ENCODE measurements at regions not wholly inside any gene's neighbourhood (a gene's known extent, or its start where the extent isn't known, plus 50 kb on each side); places are given as distances from the start of the nearest gene placed in this dataset.

DNA sequence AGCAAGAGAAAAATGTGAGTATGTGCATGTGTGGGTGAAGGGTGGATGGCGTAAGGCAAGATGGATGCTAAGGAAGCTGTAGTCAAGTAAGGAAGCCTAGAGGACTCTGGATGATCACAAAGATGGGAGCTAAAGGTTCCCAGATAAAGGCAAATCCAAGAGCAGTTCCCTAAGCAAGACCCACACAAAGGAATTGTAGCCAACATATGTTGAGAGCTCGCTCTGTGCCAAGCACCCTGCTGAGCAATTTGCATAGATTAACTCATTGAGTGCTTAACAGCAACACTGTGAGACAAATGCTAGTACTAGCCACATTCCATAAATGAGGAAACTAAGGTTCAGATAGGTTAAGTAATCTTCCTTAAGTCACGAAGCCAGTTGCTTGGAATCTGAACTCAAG, 132.6 kb downstream of the C1D start:
- DNase-seq (ENCODE audit: low spot score) = no peak
- TF ChIP-seq, protein P1, sequence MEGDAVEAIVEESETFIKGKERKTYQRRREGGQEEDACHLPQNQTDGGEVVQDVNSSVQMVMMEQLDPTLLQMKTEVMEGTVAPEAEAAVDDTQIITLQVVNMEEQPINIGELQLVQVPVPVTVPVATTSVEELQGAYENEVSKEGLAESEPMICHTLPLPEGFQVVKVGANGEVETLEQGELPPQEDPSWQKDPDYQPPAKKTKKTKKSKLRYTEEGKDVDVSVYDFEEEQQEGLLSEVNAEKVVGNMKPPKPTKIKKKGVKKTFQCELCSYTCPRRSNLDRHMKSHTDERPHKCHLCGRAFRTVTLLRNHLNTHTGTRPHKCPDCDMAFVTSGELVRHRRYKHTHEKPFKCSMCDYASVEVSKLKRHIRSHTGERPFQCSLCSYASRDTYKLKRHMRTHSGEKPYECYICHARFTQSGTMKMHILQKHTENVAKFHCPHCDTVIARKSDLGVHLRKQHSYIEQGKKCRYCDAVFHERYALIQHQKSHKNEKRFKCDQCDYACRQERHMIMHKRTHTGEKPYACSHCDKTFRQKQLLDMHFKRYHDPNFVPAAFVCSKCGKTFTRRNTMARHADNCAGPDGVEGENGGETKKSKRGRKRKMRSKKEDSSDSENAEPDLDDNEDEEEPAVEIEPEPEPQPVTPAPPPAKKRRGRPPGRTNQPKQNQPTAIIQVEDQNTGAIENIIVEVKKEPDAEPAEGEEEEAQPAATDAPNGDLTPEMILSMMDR (IDR thresholded peaks at IDR 0.05; ENCODE audit: extremely low read depth, insufficient read depth, missing control alignments) = no peak
- in situ Hi-C loops (cut with MboI; ENCODE audit: low pct_unique_long_range_greater_than_20kb, low sequenced_read_pairs, unreplicated experiment) = no loop called here

DNA sequence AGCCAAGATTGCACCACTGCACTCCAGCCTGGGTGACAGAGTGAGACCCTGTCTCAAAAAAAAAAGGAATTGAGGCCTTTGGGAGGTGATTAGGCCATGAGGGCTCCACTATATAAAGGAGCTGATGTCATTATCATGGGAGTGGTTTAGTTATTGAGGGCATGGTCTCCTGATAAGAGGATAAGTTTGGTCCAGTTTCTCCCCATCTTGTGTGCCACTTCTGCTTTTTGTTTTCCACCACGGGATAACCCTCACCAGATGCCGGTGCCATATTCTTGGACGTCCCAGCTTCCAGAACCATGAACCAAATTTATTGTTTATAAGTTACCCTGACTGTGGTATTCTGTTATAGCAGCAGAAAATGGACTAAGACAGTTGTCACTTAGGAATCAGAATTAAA, 125.8 kb downstream of the C1D start:
- in situ Hi-C loops (cut with MboI; ENCODE audit: low pct_unique_long_range_greater_than_20kb, low sequenced_read_pairs, unreplicated experiment) = no loop called here
- no peak for DNase-seq (ENCODE audit: low spot score)
- TF ChIP-seq, protein P1 (IDR thresholded peaks at IDR 0.05; ENCODE audit: extremely low read depth, insufficient read depth, missing control alignments) = no peak

DNA sequence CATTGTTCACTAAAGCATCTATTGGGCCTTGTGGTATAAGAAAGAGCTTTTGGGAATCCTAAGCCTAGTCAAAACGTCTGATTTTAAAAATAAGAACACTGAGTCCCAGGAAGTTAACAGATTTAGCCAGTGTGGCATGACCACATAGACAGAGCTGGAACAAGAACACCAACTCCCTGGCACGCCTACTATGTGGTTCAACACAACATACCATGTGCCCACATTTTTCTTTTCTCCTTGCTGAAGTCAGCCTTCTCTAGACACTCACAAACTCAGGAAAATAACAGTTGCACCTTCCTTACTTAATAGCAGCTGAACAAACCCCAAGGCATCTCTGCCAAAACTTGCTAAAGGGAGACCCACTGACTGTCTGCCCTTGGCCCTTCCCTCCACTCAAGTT, 124.8 kb downstream of the C1D start:
- in situ Hi-C loops (cut with MboI; ENCODE audit: low pct_unique_long_range_greater_than_20kb, low sequenced_read_pairs, unreplicated experiment) = no loop called here
- DNase-seq (ENCODE audit: low spot score) = no peak
- TF ChIP-seq, protein P1 (IDR thresholded peaks at IDR 0.05; ENCODE audit: extremely low read depth, insufficient read depth, missing control alignments) = no peak

DNA sequence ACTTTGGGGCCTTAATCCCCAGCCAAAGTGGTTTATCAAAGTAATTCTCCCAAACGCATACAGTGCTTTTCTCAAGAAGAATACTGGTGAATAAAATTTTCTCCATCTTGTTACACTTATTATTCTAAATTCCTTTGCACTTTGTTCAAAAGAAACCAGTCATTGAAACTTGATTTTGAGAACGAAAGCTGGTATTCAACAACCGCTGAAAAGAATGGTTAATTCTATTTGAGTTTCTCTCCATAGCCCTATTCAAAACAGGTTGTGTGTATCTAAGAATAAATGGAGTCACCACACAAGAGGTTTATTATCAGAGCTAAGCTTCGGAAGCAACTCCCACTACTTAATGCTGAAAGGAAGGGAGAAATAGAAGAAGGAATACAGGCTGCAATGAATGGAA, 117.7 kb downstream of the C1D start:
- TF ChIP-seq, protein P1 (IDR thresholded peaks at IDR 0.05; ENCODE audit: extremely low read depth, insufficient read depth, missing control alignments) = no peak
- in situ Hi-C loops (cut with MboI; ENCODE audit: low pct_unique_long_range_greater_than_20kb, low sequenced_read_pairs, unreplicated experiment) = no loop called here
- no peak for DNase-seq (ENCODE audit: low spot score)

DNA sequence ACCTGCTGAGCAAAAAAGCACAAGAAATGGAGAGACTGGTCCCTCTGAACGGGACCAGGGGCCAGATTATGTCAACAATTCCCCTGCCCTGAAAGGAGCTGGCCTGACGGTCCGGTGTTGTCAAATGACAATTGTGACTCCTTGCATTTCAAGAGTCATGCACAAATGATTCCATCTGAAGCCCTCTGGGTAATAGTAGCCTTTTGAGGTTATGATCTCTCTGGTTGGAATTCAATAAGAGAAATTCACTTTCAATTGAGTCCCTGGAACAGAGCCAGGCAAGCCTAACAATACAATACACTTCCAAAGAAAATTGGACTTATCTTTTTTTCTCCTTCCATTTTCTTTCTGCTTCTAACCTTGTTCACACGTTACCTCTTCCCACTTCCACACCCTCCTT, 116.9 kb downstream of the C1D start:
- in situ Hi-C loops (cut with MboI; ENCODE audit: low pct_unique_long_range_greater_than_20kb, low sequenced_read_pairs, unreplicated experiment) = no loop called here
- no peak for DNase-seq (ENCODE audit: low spot score)

DNA sequence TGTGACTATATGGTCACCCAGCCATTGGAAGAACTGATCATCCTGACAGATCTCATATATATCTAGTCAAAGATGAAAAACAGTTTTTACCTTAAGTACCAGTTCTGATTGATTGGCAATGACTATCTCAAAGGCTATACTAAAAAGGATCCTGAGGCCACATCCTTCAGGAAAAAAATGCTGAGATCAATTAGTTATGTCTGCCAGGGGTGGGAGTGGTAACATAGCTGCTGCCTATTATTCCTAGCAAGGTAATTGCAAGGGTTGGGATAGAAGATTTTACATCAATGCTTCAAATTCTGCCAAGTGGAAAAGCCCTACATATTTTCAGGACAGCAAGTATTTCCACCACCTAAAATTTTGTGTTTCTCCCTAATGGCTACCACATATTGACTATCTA, 114.7 kb downstream of the C1D start:
- no peak for DNase-seq (ENCODE audit: low spot score)
- in situ Hi-C loops (cut with MboI; ENCODE audit: low pct_unique_long_range_greater_than_20kb, low sequenced_read_pairs, unreplicated experiment) = no loop called here
- TF ChIP-seq, protein P1 (IDR thresholded peaks at IDR 0.05; ENCODE audit: extremely low read depth, insufficient read depth, missing control alignments) = no peak

More for the DNA sequence above, 116.9 kb downstream of the C1D start:
- TF ChIP-seq, protein P1 (IDR thresholded peaks at IDR 0.05; ENCODE audit: extremely low read depth, insufficient read depth, missing control alignments) = no peak

DNA sequence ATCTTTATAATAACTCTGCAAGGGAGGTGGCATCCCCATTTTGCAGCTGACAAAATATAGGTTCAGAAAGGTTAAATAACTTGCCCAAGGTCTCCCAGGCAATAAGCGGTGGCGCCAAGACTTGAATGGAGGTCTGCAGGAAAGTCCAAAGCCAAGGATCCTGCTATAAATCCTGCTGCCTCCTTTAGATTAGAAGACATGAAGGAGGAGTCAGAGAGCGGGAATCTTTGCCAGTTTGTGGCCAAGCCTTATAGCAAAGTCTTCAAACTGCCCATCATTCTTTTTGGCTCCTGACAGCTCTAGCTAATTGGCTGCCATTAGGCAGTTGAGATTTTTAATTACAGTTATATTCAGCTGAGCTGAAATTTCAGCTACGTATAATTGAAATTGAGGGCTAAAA, 114.3 kb downstream of the C1D start:
- in situ Hi-C loops (cut with MboI; ENCODE audit: low pct_unique_long_range_greater_than_20kb, low sequenced_read_pairs, unreplicated experiment) = no loop called here
- no peak for DNase-seq (ENCODE audit: low spot score)
- TF ChIP-seq, protein P1 (IDR thresholded peaks at IDR 0.05; ENCODE audit: extremely low read depth, insufficient read depth, missing control alignments) = no peak
